ENCODE measurements at regions not wholly inside any gene's neighbourhood (a gene's known extent, or its start where the extent isn't known, plus 50 kb on each side); places are given as distances from the start of the nearest gene placed in this dataset.

DNA sequence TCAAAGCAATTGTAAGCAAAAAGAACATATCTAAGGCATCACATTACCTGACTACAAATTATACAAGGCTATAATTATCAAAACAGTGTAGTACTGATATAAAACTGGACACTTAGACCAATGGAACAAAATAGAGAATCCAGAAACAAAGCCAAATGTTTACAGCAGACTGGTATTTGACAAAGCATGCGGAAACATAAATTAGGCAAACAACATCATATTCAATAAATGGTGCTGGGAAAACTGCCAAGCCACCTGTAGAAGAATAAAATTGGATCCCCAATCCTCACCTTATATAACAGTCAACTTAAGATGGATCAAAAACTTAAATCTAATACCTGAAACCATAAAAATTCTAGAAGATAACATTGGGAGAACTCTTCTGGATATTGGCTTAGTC is 240.8 kb upstream of the POM121L12 start:
- DNase-seq (no peak), ATAC-seq (replicated peaks in 1 of 4) (no peak)
- H3K4me3 Mint-ChIP-seq: no peak overlapping the region
- H3K27me3 Mint-ChIP-seq: no peaks in the 10 kb centered on the region
- ChIA-PET POLR2A (no interaction called here), CTCF (no interaction called here)
- no peaks in the 10 kb centered on the region for H3K4me1 ChIP-seq (ENCODE audit: control insufficient read depth in 1 of 2, extremely low read depth in 1 of 2, insufficient read depth in 2 of 2, low read length in 2 of 2)
- no peak overlapping the region for H3K4me3 ChIP-seq (ENCODE audit: control insufficient read depth in 1 of 2, extremely low read depth in 1 of 2, low read length in 1 of 2)
- H3K27ac Mint-ChIP-seq: no peak overlapping the region
- H3K4me1 Mint-ChIP-seq: no peaks in the 10 kb centered on the region
- H3K27ac ChIP-seq (ENCODE audit: low read length): no peak overlapping the region
- peaks cover 17 to 25% (median 19%) of the 10 kb centered on the region in 3 donors for H3K9me3 Mint-ChIP-seq
- no peaks in the 10 kb centered on the region for H3K27me3 ChIP-seq (replicated peaks in 1 of 2; ENCODE audit: control insufficient read depth in 2 of 2, extremely low read depth in 1 of 2, insufficient read depth in 2 of 2, low read length in 1 of 2)
- H3K36me3 Mint-ChIP-seq: no peaks in the 10 kb centered on the region
- 100% methylated on average over 1 of the region's 1 CpG for WGBS (ENCODE audit: insufficient coverage)
- H3K9me3 ChIP-seq: no peaks in the 10 kb centered on the region
- no peaks in the 10 kb centered on the region for H3K36me3 ChIP-seq (ENCODE audit: control insufficient read depth in 2 of 2, extremely low read depth in 1 of 2, insufficient read depth in 1 of 2, low read length in 1 of 2)

DNA sequence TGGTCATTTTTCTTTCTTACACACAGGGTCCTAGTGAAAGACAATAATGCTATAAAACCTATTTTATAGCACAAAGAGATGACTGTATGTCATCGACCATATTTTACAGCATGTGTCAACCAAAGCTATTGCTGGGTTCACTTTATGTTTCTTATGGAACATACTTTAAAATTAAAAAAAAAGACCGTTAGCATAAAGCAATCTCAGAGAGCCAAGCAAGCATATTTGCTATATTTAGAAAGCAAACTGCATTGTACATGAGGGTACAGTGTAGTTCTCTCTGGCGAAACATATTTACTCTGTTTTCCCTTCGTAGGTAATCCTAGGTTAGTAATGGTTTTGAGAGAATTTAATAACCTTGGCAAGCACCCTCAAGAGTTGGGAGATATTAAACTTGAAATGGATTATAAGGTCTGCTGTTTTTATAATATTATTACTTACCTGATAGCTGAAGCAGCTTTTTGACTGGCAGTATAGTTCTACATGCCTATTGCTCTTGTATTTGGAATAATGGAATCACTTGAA is 244.2 kb upstream of the POM121L12 start:
- POLR2A ChIA-PET: no interaction called here
- no peaks in the 10 kb centered on the region for H3K27me3 Mint-ChIP-seq
- H3K27ac ChIP-seq (ENCODE audit: low read length): no peak overlapping the region
- H3K4me3 Mint-ChIP-seq: no peak overlapping the region
- no peak overlapping the region for H3K4me3 ChIP-seq (ENCODE audit: control insufficient read depth in 1 of 2, extremely low read depth in 1 of 2, low read length in 1 of 2)
- no peaks in the 10 kb centered on the region for H3K4me1 ChIP-seq (ENCODE audit: control insufficient read depth in 1 of 2, extremely low read depth in 1 of 2, insufficient read depth in 2 of 2, low read length in 2 of 2)
- CTCF ChIA-PET: no interaction called here
- H3K9me3 ChIP-seq: no peaks in the 10 kb centered on the region
- H3K27me3 ChIP-seq (replicated peaks in 1 of 2; ENCODE audit: control insufficient read depth in 2 of 2, extremely low read depth in 1 of 2, insufficient read depth in 2 of 2, low read length in 1 of 2): no peaks in the 10 kb centered on the region
- no peaks in the 10 kb centered on the region for H3K36me3 Mint-ChIP-seq
- WGBS (ENCODE audit: insufficient coverage): no CpG with 5 or more reads among the region's 4 CpGs
- peaks cover 15 to 26% (median 17%) of the 10 kb centered on the region in 3 donors for H3K9me3 Mint-ChIP-seq
- ATAC-seq (replicated peaks in 1 of 4) (no peak), DNase-seq (no peak)
- H3K27ac Mint-ChIP-seq: no peak overlapping the region
- H3K36me3 ChIP-seq (ENCODE audit: control insufficient read depth in 2 of 2, extremely low read depth in 1 of 2, insufficient read depth in 1 of 2, low read length in 1 of 2): no peaks in the 10 kb centered on the region
- H3K4me1 Mint-ChIP-seq: no peaks in the 10 kb centered on the region

DNA sequence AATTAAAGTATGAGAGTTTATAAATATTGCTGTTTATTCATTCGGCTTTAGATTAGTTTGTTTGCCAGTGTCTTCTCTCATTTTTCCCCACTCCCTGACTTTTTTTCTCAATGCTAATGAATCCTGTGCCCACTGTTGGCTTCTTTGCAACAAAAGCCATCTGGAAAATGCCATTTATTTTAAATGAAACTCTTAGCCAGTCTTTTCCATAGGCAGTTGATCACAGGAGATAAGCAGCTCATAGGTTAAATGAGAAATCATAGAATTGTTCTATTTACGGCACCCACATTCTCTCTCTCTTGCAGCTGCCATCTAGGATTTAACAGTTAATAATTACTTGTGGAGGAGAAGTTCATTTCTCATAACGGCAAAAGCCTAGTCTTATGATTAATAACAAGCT is 249.3 kb upstream of the POM121L12 start:
- DNase-seq (no peak), ATAC-seq (replicated peaks in 1 of 4) (no peak)
- Histone ChIP-seq H3K36me3 (ENCODE audit: control insufficient read depth in 2 of 2, extremely low read depth in 1 of 2, insufficient read depth in 1 of 2, low read length in 1 of 2) (no peaks in the 10 kb centered on the region), H3K9me3 (no peaks in the 10 kb centered on the region), H3K4me3 (ENCODE audit: control insufficient read depth in 1 of 2, extremely low read depth in 1 of 2, low read length in 1 of 2) (no peak overlapping the region), H3K27ac (ENCODE audit: low read length) (no peak overlapping the region), H3K27me3 (replicated peaks in 1 of 2; ENCODE audit: control insufficient read depth in 2 of 2, extremely low read depth in 1 of 2, insufficient read depth in 2 of 2, low read length in 1 of 2) (no peaks in the 10 kb centered on the region), H3K4me1 (ENCODE audit: control insufficient read depth in 1 of 2, extremely low read depth in 1 of 2, insufficient read depth in 2 of 2, low read length in 2 of 2) (no peaks in the 10 kb centered on the region)
- ChIA-PET POLR2A (no interaction called here), CTCF (no interaction called here)
- 60% methylated on average over 1 of the region's 3 CpGs for WGBS (ENCODE audit: insufficient coverage)
- Mint-ChIP-seq H3K9me3 (peaks cover 21 to 29% (median 25%) of the 10 kb centered on the region in 3 donors), H3K27me3 (no peaks in the 10 kb centered on the region), H3K4me1 (no peaks in the 10 kb centered on the region), H3K27ac (no peak overlapping the region), H3K36me3 (no peaks in the 10 kb centered on the region), H3K4me3 (no peak overlapping the region)

DNA sequence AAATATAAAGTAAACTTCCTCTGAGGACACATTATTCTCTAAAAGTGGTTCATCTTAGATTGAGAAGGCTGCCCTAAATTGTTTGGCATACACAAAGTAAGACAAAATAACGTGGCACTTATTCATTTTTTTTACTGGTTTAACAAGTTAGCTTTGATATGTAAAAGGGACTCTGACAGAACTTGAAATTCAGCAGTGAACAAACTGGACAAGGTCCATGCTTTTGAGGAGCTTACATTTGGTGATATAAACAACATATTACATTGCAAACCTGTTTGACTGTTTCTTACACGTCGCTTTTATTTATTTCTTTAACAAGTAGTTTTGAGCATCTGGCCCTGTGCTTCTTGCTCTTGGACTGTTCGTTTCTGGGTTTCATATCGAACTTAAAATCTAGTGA is 253.1 kb upstream of the POM121L12 start:
- H3K27me3 Mint-ChIP-seq: no peaks in the 10 kb centered on the region
- no peaks in the 10 kb centered on the region for H3K36me3 Mint-ChIP-seq
- H3K4me3 ChIP-seq (ENCODE audit: control insufficient read depth in 1 of 2, extremely low read depth in 1 of 2, low read length in 1 of 2): no peak overlapping the region
- no peaks in the 10 kb centered on the region for H3K27me3 ChIP-seq (replicated peaks in 1 of 2; ENCODE audit: control insufficient read depth in 2 of 2, extremely low read depth in 1 of 2, insufficient read depth in 2 of 2, low read length in 1 of 2)
- no peak for DNase-seq
- H3K9me3 Mint-ChIP-seq: peaks cover 23 to 30% (median 25%) of the 10 kb centered on the region in 3 donors
- 89% methylated on average over 4 of the region's 5 CpGs for WGBS (ENCODE audit: insufficient coverage)
- no peak overlapping the region for H3K27ac ChIP-seq (ENCODE audit: low read length)
- ATAC-seq (replicated peaks in 1 of 4): no peak
- H3K4me1 Mint-ChIP-seq: no peaks in the 10 kb centered on the region
- H3K4me1 ChIP-seq (ENCODE audit: control insufficient read depth in 1 of 2, extremely low read depth in 1 of 2, insufficient read depth in 2 of 2, low read length in 2 of 2): no peaks in the 10 kb centered on the region
- POLR2A ChIA-PET: no interaction called here
- H3K27ac Mint-ChIP-seq: no peak overlapping the region
- no peaks in the 10 kb centered on the region for H3K9me3 ChIP-seq
- H3K4me3 Mint-ChIP-seq: no peak overlapping the region
- no peaks in the 10 kb centered on the region for H3K36me3 ChIP-seq (ENCODE audit: control insufficient read depth in 2 of 2, extremely low read depth in 1 of 2, insufficient read depth in 1 of 2, low read length in 1 of 2)
- CTCF ChIA-PET: no interaction called here

DNA sequence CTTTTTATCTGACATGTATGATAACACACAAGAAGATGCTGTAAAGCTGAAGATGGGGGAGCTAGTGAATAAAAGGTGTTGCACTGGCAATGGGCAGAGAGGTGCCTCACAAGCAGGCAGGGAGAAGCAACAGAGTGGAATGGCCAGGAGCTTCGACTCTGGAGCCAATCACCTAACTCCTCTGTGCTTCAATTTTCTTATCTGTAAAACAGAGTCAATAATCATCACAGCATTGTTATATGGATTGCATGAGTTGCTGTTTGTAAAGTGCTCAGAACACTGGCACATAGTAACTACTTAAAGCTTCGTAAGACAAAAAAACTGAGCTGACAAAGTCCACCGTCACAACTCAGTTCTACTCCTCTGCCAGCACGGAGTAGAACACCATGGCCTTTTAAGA is 254.2 kb upstream of the POM121L12 start:
- ATAC-seq (replicated peaks in 1 of 4) (no peak), DNase-seq (no peak)
- no peaks in the 10 kb centered on the region for H3K4me1 Mint-ChIP-seq
- WGBS (ENCODE audit: insufficient coverage): 100% methylated on average over 2 of the region's 4 CpGs
- no peaks in the 10 kb centered on the region for H3K27me3 Mint-ChIP-seq
- Histone ChIP-seq H3K36me3 (ENCODE audit: control insufficient read depth in 2 of 2, extremely low read depth in 1 of 2, insufficient read depth in 1 of 2, low read length in 1 of 2) (no peaks in the 10 kb centered on the region), H3K27ac (ENCODE audit: low read length) (no peak overlapping the region), H3K9me3 (no peaks in the 10 kb centered on the region), H3K4me3 (ENCODE audit: control insufficient read depth in 1 of 2, extremely low read depth in 1 of 2, low read length in 1 of 2) (no peak overlapping the region), H3K4me1 (ENCODE audit: control insufficient read depth in 1 of 2, extremely low read depth in 1 of 2, insufficient read depth in 2 of 2, low read length in 2 of 2) (no peaks in the 10 kb centered on the region), H3K27me3 (replicated peaks in 1 of 2; ENCODE audit: control insufficient read depth in 2 of 2, extremely low read depth in 1 of 2, insufficient read depth in 2 of 2, low read length in 1 of 2) (no peaks in the 10 kb centered on the region)
- ChIA-PET POLR2A (no interaction called here), CTCF (no interaction called here)
- H3K4me3 Mint-ChIP-seq: no peak overlapping the region
- no peaks in the 10 kb centered on the region for H3K36me3 Mint-ChIP-seq
- H3K9me3 Mint-ChIP-seq: peaks cover 24 to 38% (median 25%) of the 10 kb centered on the region in 3 donors
- no peak overlapping the region for H3K27ac Mint-ChIP-seq

DNA sequence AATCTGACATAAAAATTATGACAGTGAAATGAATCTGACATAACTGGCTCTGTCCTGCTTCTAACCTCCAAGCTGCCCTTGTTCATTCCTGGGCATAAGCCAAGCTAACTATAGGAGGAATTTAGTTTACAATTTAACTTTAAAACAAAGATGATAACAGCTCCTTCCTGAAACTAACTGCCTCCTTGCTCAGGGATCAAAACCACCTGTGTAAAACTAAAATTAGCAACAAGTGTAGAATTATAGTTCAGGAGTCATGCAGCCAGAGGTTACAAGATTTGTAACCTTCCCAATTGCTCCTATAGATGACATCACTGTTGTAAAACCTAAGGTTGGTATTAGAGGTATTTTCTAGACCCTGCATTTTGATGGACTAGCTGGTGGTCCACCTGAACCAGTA is 256.4 kb upstream of the POM121L12 start:
- no peaks in the 10 kb centered on the region for H3K36me3 ChIP-seq (ENCODE audit: control insufficient read depth in 2 of 2, extremely low read depth in 1 of 2, insufficient read depth in 1 of 2, low read length in 1 of 2)
- no peaks in the 10 kb centered on the region for H3K27me3 Mint-ChIP-seq
- no peaks in the 10 kb centered on the region for H3K9me3 ChIP-seq
- no peak for DNase-seq
- H3K27me3 ChIP-seq (replicated peaks in 1 of 2; ENCODE audit: control insufficient read depth in 2 of 2, extremely low read depth in 1 of 2, insufficient read depth in 2 of 2, low read length in 1 of 2): no peaks in the 10 kb centered on the region
- H3K4me1 Mint-ChIP-seq: no peaks in the 10 kb centered on the region
- no peak overlapping the region for H3K27ac Mint-ChIP-seq
- ChIA-PET POLR2A (no interaction called here), CTCF (no interaction called here)
- no peak overlapping the region for H3K27ac ChIP-seq (ENCODE audit: low read length)
- no peaks in the 10 kb centered on the region for H3K4me1 ChIP-seq (ENCODE audit: control insufficient read depth in 1 of 2, extremely low read depth in 1 of 2, insufficient read depth in 2 of 2, low read length in 2 of 2)
- no peak overlapping the region for H3K4me3 Mint-ChIP-seq
- H3K9me3 Mint-ChIP-seq: peaks cover 22 to 34% (median 27%) of the 10 kb centered on the region in 3 donors
- no peak overlapping the region for H3K4me3 ChIP-seq (ENCODE audit: control insufficient read depth in 1 of 2, extremely low read depth in 1 of 2, low read length in 1 of 2)
- ATAC-seq (replicated peaks in 1 of 4): no peak
- no peaks in the 10 kb centered on the region for H3K36me3 Mint-ChIP-seq
